ENCODE measurements at regions not wholly inside any gene's neighbourhood (a gene's known extent, or its start where the extent isn't known, plus 50 kb on each side); places are given as distances from the start of the nearest gene placed in this dataset.
"Not testable (repeated sequence)": the region's sequence is repeated elsewhere in the genome, so short reads cannot be mapped to it uniquely, and the experiment has no call there.

DNA sequence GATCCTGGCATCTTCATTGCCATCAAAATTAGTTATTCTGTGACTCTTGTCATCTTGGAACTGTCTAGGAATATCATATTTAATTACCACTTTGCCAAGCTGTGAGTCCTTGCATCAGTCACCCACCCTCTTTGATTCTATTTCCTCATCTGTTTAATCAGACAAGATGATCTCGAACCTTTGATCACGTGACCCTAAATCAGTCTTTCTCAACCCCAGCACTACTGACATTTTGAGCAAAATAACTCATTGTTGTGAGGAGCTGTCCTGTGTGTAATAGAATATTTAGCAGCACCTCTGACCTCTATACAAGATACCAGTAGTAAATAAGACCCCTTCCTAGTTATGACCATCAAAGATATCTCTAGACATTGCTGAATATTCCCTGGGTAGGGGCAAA lies 343.4 kb upstream of the ARPP21 start:
- Histone ChIP-seq H3K36me3 (ENCODE audit: control insufficient read depth, insufficient read depth, low read length) (no peaks in the 10 kb centered on the region), H3K27ac (ENCODE audit: low read length) (no peak overlapping the region), H3K9me3 (ENCODE audit: control insufficient read depth, insufficient read depth, low read depth, low read length) (no peaks in the 10 kb centered on the region), H3K27me3 (ENCODE audit: control insufficient read depth, insufficient read depth, low read length) (no peaks in the 10 kb centered on the region), H3K4me1 (ENCODE audit: control insufficient read depth, insufficient read depth, low read length) (no peaks in the 10 kb centered on the region), H3K4me3 (ENCODE audit: low read depth in 2 of 2, low read length in 2 of 2) (no peak overlapping the region)
- no peak for DNase-seq (ENCODE audit: low read depth, low spot score)
- TF ChIP-seq REST (IDR thresholded peaks at IDR 0.05; ENCODE audit: insufficient read depth in 1 of 2, low read depth in 2 of 2, low read length in 1 of 2) (no peak), POLR2AphosphoS5 (IDR thresholded peaks at IDR 0.05; ENCODE audit: low read depth, low read length) (no peak), SIN3A (IDR thresholded peaks at IDR 0.05; ENCODE audit: borderline replicate concordance, insufficient read depth, low read depth, low read length) (no peak), TCF7L2 (IDR thresholded peaks at IDR 0.05; ENCODE audit: low read depth, low read length) (no peak), CTCF (IDR thresholded peaks at IDR 0.05) (no peak)
- POLR2A ChIA-PET = no interaction called here
- CTCF ChIA-PET = no interaction called here
- in situ Hi-C loops (cut with HindIII; ENCODE audit: low pct_unique_long_range_greater_than_20kb, low sequenced_read_pairs) = no loop called here
- no TSS peak for BruUV-seq (replicated peaks)
- intact Hi-C loops (cut with micrococcal nuclease; ENCODE audit: unreplicated experiment) = no loop called here
- no peak for ATAC-seq

DNA sequence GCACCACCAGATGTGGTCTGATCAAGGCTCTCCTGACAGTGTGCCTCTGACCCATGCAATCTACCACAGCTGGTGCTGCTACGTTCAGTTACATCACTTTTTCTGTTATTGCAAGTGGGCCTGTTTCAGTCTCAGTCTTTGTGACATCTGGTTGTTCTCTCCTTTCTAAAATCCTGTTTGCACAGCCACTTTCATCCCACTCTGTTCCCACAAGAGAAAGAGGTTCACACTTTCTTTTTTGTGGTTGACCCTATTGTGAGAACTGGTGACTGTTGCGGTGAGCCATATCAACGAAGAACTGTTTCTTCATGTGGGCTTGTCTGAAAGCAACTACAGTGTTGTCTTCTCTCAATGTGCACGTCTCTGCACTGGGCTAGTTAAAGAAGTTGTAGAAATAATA lies 342.8 kb upstream of the ARPP21 start:
- Histone ChIP-seq H3K36me3 (ENCODE audit: control insufficient read depth, insufficient read depth, low read length) (no peaks in the 10 kb centered on the region), H3K4me3 (ENCODE audit: low read depth in 2 of 2, low read length in 2 of 2) (no peak overlapping the region), H3K9me3 (ENCODE audit: control insufficient read depth, insufficient read depth, low read depth, low read length) (no peaks in the 10 kb centered on the region), H3K27ac (ENCODE audit: low read length) (no peak overlapping the region), H3K4me1 (ENCODE audit: control insufficient read depth, insufficient read depth, low read length) (no peaks in the 10 kb centered on the region), H3K27me3 (ENCODE audit: control insufficient read depth, insufficient read depth, low read length) (no peaks in the 10 kb centered on the region)
- ATAC-seq (no peak), DNase-seq (ENCODE audit: low read depth, low spot score) (no peak)
- TF ChIP-seq REST (IDR thresholded peaks at IDR 0.05; ENCODE audit: insufficient read depth in 1 of 2, low read depth in 2 of 2, low read length in 1 of 2) (no peak), SIN3A (IDR thresholded peaks at IDR 0.05; ENCODE audit: borderline replicate concordance, insufficient read depth, low read depth, low read length) (no peak), CTCF (IDR thresholded peaks at IDR 0.05) (no peak), POLR2AphosphoS5 (IDR thresholded peaks at IDR 0.05; ENCODE audit: low read depth, low read length) (no peak), TCF7L2 (IDR thresholded peaks at IDR 0.05; ENCODE audit: low read depth, low read length) (no peak)
- intact Hi-C loops (cut with micrococcal nuclease; ENCODE audit: unreplicated experiment) = no loop called here
- ChIA-PET POLR2A (no interaction called here), CTCF (no interaction called here)
- in situ Hi-C loops (cut with HindIII; ENCODE audit: low pct_unique_long_range_greater_than_20kb, low sequenced_read_pairs) = no loop called here
- BruUV-seq (replicated peaks) = no TSS peak

- H3K9me3 ChIP-seq (ENCODE audit: control insufficient read depth, insufficient read depth, low read depth, low read length); CTCF ChIA-PET; ATAC-seq; POLR2A ChIA-PET; H3K4me1 ChIP-seq (ENCODE audit: control insufficient read depth, insufficient read depth, low read length); intact Hi-C loops (cut with micrococcal nuclease; ENCODE audit: unreplicated experiment); in situ Hi-C loops (cut with HindIII; ENCODE audit: low pct_unique_long_range_greater_than_20kb, low sequenced_read_pairs); H3K4me3 ChIP-seq (ENCODE audit: low read depth in 2 of 2, low read length in 2 of 2); BruUV-seq (replicated peaks); H3K36me3 ChIP-seq (ENCODE audit: control insufficient read depth, insufficient read depth, low read length); H3K27ac ChIP-seq (ENCODE audit: low read length); DNase-seq (ENCODE audit: low read depth, low spot score); H3K27me3 ChIP-seq (ENCODE audit: control insufficient read depth, insufficient read depth, low read length): not testable (repeated sequence)
These were observed 342.4 kb upstream of the ARPP21 start for GRCh38 chr3:35296944-35297343.
